ENCODE measurements at regions not wholly inside any gene's neighbourhood (a gene's known extent, or its start where the extent isn't known, plus 50 kb on each side); places are given as distances from the start of the nearest gene placed in this dataset.

DNA sequence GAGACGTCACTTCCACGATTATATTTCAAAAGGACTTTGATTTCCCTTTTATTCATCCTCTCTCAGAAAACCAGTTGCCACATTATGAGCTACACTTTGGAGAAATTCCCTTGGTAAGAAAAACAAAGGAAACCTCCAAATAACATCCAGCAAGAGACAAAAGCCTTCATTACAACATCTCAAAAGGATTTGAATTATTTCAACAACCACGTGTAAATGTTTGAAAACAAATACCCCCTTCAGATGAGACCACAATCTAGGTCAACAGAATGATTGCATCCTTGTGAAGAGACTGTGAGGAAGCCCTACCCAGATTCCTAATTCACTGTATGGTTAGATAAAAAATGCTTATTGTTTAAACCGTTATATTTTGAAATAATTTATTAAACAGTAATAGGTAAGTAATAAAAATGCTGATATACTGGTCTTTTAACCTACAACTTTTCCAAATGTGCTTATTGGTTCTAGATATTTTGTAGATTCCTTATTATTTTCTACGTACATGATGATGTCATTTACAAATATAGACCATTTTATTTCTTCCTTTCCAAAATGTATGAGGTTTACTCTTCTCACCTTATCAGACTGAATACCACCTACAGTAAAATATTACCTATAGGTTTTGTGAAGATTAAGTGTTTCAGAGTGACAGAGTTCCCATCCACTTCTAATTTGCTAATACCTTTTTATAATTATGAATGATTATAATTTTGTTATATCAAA is 922.7 kb upstream of the CHAC2 start:
- Mint-ChIP-seq H3K4me1 (no peaks in the 10 kb centered on the region), H3K27ac (no peak overlapping the region), H3K4me3 (no peak overlapping the region), H3K9me3 (ENCODE audit: low read depth) (peaks cover 8% of the 10 kb centered on the region), H3K27me3 (no peaks in the 10 kb centered on the region), H3K36me3 (no peaks in the 10 kb centered on the region)
- no peak for DNase-seq
- CTCF ChIA-PET: no interaction called here
- no peak for ATAC-seq

DNA sequence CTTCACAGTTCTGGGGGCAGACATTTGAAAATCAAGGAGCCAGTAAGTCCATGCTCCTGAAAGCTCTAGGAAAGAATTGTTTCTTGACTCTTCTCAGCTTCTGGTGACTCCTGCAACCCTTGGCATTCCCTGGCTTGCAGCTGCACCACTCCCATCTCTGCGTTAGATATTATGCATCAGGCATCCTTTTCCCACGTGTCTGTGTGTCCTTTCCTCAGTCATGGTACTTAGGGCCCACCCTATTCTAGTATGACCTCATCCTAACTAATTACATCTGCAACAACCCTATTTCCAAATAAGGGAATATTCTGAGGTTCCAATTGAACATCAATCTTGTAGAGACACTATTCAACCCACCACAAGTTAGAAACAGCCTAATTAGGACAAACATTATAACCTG is 931.7 kb upstream of the CHAC2 start:
- Mint-ChIP-seq H3K4me3 (no peak overlapping the region), H3K27ac (no peak overlapping the region), H3K9me3 (ENCODE audit: low read depth) (peaks cover 2% of the 10 kb centered on the region), H3K27me3 (no peaks in the 10 kb centered on the region), H3K36me3 (no peaks in the 10 kb centered on the region), H3K4me1 (no peaks in the 10 kb centered on the region)
- no peak for DNase-seq
- CTCF ChIA-PET: no interaction called here
- ATAC-seq: no peak

DNA sequence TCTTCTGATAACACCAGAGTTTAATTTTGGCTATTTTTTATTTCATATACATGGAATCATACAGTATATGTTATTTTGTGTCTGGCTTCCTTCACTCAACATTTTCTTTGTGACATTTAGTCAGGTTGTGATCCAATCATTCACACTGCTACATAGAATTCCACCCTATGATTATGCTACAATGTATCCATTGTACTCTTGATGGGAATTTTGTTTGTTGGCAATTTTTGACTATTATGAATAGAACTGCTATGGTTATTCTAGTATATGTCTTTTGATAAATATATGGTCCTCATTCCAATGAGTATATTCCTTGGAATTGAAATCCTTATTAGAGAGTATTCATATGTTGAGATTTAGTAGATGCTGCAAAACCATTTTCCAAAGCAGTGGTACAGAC is 936.4 kb upstream of the CHAC2 start:
- Mint-ChIP-seq H3K36me3 (no peaks in the 10 kb centered on the region), H3K27ac (no peak overlapping the region), H3K9me3 (ENCODE audit: low read depth) (no peaks in the 10 kb centered on the region), H3K4me3 (no peak overlapping the region), H3K27me3 (no peaks in the 10 kb centered on the region), H3K4me1 (no peaks in the 10 kb centered on the region)
- CTCF ChIA-PET: no interaction called here
- DNase-seq (no peak), ATAC-seq (no peak)

DNA sequence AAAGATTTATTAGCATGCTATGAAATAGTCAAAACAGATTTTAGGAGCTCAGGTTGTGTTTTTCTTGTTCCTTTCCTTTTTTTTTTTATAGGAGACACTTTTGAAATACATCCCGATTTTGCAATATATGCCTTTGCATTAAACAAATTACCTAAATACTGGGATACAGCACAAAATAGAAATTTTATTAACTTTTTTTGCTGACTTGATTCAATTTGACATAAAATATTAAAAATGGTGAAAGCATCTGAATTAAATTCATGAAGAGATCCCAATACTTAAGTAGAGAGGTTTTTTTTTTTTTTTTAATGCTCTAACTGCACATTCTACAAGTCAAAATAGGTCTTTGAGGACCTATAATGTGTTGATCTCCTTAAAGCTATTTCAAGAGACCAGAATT is 939.5 kb upstream of the CHAC2 start:
- CTCF ChIA-PET: no interaction called here
- no peak overlapping the region for H3K27ac Mint-ChIP-seq
- DNase-seq (no peak), ATAC-seq (no peak)
- no peaks in the 10 kb centered on the region for H3K27me3 Mint-ChIP-seq
- H3K4me3 Mint-ChIP-seq: no peak overlapping the region
- no peaks in the 10 kb centered on the region for H3K36me3 Mint-ChIP-seq
- H3K9me3 Mint-ChIP-seq (ENCODE audit: low read depth): no peaks in the 10 kb centered on the region
- H3K4me1 Mint-ChIP-seq: no peaks in the 10 kb centered on the region

DNA sequence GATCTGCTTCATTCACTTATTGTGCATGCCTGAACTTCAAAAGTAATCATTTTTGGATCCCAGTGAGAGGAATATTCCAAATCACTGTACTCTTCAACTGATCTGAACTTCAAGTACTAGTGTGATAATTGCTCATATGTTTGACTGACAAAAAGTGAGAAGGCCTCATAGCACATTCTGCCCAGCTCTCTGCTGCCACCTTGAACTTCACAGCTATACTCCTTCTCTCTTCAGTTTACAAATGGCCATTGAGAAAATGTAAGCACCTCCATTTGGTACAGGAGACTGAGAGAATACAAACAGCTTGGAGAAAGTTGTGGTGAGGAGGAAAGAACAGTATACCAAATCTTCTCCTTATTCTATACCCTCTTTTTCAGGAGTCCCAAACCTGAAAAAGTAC is 946.0 kb upstream of the CHAC2 start:
- Mint-ChIP-seq H3K4me1 (no peaks in the 10 kb centered on the region), H3K9me3 (ENCODE audit: low read depth) (peaks cover 2% of the 10 kb centered on the region), H3K27me3 (no peaks in the 10 kb centered on the region), H3K27ac (no peak overlapping the region), H3K4me3 (no peak overlapping the region), H3K36me3 (no peaks in the 10 kb centered on the region)
- CTCF ChIA-PET: no interaction called here
- DNase-seq (no peak), ATAC-seq (no peak)

DNA sequence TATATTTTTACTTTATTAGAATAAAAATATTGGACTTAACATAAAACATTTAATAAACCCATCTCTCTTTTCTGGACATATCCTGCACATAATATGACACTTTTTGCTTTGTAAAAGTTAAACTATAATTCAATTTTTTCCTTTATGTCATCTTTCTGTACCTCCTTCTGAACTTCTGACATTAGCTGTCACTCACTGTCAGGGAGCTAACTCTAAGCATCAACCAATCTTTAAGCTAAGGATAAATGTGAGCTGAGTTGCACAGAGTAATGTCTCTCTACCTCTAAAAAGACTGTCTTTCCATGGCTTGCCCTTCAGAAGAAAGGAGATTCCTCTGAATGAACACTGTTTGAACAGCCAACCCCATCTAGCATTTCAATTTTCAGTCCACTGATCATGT is 948.6 kb upstream of the CHAC2 start:
- DNase-seq (no peak), ATAC-seq (no peak)
- H3K4me3 Mint-ChIP-seq: no peak overlapping the region
- no peaks in the 10 kb centered on the region for H3K4me1 Mint-ChIP-seq
- H3K9me3 Mint-ChIP-seq (ENCODE audit: low read depth): peaks cover 4% of the 10 kb centered on the region
- no peaks in the 10 kb centered on the region for H3K36me3 Mint-ChIP-seq
- CTCF ChIA-PET: no interaction called here
- no peak overlapping the region for H3K27ac Mint-ChIP-seq
- H3K27me3 Mint-ChIP-seq: no peaks in the 10 kb centered on the region

DNA sequence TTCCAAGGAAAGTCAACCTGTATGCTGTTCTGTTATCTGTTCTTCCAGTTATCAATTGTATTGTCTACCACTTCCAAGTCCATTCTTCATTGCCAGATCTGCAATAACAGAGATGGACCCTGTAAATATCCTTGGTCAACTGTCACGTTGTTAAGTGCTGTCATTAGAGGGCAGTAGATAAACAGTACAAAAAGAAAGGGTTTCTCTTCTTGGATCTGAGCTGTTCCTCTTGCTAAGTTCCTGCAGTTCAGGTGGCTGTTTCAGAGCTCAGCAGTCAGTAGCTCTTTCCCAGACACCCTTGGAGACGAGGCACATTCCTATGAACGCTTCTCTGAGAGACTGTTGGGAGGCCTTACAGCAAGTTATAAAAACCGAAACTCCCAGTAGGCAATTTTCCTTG is 957.1 kb upstream of the CHAC2 start:
- CTCF ChIA-PET: no interaction called here
- Mint-ChIP-seq H3K4me3 (no peak overlapping the region), H3K4me1 (no peaks in the 10 kb centered on the region), H3K27me3 (no peaks in the 10 kb centered on the region), H3K36me3 (no peaks in the 10 kb centered on the region), H3K9me3 (ENCODE audit: low read depth) (no peaks in the 10 kb centered on the region), H3K27ac (no peak overlapping the region)
- ATAC-seq (no peak), DNase-seq (no peak)

DNA sequence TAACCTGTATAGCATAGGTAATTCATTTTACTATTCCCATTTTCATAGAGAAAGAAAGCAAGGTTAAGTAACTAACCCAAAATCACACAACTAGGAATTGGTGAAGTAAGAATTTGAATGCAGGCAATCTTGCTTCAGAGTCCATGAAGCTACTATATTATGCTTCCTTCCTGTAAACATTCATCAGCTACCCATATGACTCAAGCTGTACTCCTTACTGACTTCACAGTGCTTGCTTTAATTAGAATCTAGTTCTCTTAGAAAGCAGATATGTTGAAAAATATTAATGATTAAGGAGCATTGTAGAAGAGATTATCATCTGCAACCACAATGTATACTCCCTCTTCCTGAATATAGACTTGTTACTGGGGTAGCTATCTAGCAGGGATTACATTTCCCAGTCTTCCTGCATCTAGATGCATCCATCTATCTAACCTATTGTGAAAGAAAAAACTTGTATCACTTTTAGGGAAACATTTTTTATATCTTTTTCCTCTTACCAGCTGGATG is 961.6 kb upstream of the CHAC2 start:
- no peak overlapping the region for H3K27ac Mint-ChIP-seq
- peaks cover 2% of the 10 kb centered on the region for H3K9me3 Mint-ChIP-seq (ENCODE audit: low read depth)
- no peak for DNase-seq
- H3K4me1 Mint-ChIP-seq: no peaks in the 10 kb centered on the region
- H3K36me3 Mint-ChIP-seq: no peaks in the 10 kb centered on the region
- no peaks in the 10 kb centered on the region for H3K27me3 Mint-ChIP-seq
- no peak for ATAC-seq
- no peak overlapping the region for H3K4me3 Mint-ChIP-seq
- CTCF ChIA-PET: no interaction called here

DNA sequence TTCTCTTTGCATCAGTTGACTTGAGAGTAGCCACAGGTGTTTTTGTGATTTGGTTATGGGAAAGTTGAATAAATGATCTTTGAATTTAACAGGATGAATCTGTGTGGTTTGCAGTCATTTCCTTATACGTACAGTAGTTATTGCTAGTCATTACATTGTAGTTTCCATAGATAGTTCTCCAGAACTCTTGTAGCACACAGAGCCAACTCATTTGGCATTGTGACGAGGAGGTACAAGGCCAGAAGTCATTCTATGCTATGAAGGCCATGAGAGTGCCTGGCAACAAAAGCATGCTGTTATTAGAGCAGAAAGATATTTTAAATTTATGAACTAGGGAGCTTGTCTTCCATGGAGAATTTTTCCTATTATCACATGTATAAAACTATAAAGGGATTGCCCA is 973.0 kb upstream of the CHAC2 start:
- Mint-ChIP-seq H3K36me3 (no peaks in the 10 kb centered on the region), H3K27me3 (no peaks in the 10 kb centered on the region)
- CTCF ChIA-PET: no interaction called here

DNA sequence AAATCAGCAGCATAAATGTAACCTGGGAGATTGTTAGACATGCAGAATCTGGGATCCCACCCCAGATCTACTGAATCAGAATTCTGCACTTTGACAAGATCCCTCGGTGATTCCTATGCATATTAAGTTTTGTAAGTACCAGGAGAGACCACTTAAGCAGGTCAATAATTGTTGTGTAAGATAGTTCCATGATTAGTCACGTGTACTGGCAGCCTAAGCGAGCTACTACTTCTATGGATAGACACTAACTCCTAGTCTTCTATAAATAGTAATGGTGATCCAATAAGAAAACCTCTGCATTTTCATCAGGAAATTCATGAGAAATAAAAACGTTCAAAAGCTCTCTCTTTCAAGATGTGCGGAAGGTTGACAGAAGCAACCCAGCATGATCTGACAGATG is 988.2 kb upstream of the CHAC2 start:
- no peaks in the 10 kb centered on the region for H3K4me1 Mint-ChIP-seq
- peaks cover 4% of the 10 kb centered on the region for H3K9me3 Mint-ChIP-seq (ENCODE audit: low read depth)
- no peak for DNase-seq
- no peak for ATAC-seq
- no peak overlapping the region for H3K4me3 Mint-ChIP-seq
- H3K36me3 Mint-ChIP-seq: no peaks in the 10 kb centered on the region
- CTCF ChIA-PET: no interaction called here
- no peaks in the 10 kb centered on the region for H3K27me3 Mint-ChIP-seq
- H3K27ac Mint-ChIP-seq: no peak overlapping the region

More for the DNA sequence above, 973.0 kb upstream of the CHAC2 start:
- peaks cover 13% of the 10 kb centered on the region for H3K9me3 Mint-ChIP-seq (ENCODE audit: low read depth)
- H3K4me3 Mint-ChIP-seq: no peak overlapping the region
- no peak for DNase-seq
- H3K4me1 Mint-ChIP-seq: no peaks in the 10 kb centered on the region
- H3K27ac Mint-ChIP-seq: no peak overlapping the region
- no peak for ATAC-seq

DNA sequence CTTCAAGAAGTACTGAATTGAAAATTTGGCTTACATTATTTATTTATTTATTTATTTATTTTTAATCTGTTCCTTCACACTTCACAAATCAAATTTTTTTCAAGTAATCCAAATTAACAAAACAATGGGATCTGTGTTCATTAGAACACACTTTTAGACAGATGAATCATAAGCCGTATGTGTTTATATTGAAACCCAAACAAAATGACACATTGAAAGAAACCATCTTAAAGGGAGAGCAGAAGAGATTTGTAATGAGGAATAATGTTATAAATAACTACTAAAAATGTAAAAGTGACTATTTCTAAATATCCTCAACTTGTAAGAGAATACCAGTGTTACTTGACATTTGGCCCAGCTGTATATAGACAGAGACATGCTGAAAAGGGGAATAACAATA is 991.0 kb upstream of the CHAC2 start:
- H3K27ac Mint-ChIP-seq: no peak overlapping the region

DNA sequence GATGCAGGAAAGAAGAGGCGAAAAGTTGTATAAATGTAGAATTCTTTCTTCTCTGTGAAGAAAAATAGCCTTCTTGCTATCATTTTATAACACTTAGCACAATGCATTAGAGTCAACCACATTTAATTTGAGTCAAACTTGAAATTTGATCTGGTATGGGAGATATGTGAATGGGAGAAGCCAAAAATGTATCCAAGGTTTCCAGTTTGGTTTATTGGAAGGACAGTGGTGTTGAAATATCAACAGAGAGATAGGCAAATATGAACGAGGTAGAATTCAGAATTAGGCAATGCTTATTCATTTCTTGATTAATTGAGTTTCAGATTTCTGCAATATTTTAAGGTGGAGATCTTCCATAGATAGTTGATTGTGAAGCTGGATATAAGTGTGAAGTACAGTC is 991.9 kb upstream of the CHAC2 start:
- no peak for DNase-seq
- Mint-ChIP-seq H3K9me3 (ENCODE audit: low read depth) (peaks cover 8% of the 10 kb centered on the region), H3K27me3 (no peaks in the 10 kb centered on the region), H3K27ac (no peak overlapping the region), H3K4me3 (no peak overlapping the region), H3K4me1 (no peaks in the 10 kb centered on the region), H3K36me3 (peaks cover 1% of the 10 kb centered on the region)
- ATAC-seq: no peak
- CTCF ChIA-PET: no interaction called here

More for the DNA sequence above, 991.0 kb upstream of the CHAC2 start:
- CTCF ChIA-PET: no interaction called here
- no peaks in the 10 kb centered on the region for H3K4me1 Mint-ChIP-seq
- no peaks in the 10 kb centered on the region for H3K27me3 Mint-ChIP-seq
- ATAC-seq (no peak), DNase-seq (no peak)
- no peak overlapping the region for H3K4me3 Mint-ChIP-seq
- H3K9me3 Mint-ChIP-seq (ENCODE audit: low read depth): peaks cover 5% of the 10 kb centered on the region
- peaks cover 1% of the 10 kb centered on the region for H3K36me3 Mint-ChIP-seq

DNA sequence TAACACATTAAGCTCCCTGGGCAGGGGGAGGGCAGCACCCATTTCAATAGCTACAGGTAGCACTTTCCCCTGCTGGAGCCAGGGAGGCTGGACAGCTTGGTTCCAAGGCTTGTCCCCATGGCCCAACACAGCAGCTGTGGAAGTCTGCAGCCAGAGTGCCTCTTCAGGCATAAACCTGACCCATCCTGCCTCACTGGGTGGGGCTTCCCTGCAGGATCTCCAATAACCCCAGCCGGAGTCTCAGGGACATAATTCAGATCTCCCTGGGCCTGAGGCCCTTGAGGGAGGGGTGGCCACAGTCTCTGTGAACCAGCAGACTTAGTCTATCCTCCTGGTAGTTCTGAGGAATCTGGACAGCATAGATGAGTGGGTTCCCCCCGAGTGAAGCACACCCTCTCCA is 1001.9 kb upstream of the CHAC2 start:
- Mint-ChIP-seq H3K36me3 (no peaks in the 10 kb centered on the region), H3K9me3 (ENCODE audit: low read depth) (peaks cover 10% of the 10 kb centered on the region), H3K27me3 (no peaks in the 10 kb centered on the region), H3K4me3 (no peak overlapping the region), H3K4me1 (no peaks in the 10 kb centered on the region), H3K27ac (no peak overlapping the region)
- DNase-seq (no peak), ATAC-seq (no peak)
- CTCF ChIA-PET: no interaction called here

DNA sequence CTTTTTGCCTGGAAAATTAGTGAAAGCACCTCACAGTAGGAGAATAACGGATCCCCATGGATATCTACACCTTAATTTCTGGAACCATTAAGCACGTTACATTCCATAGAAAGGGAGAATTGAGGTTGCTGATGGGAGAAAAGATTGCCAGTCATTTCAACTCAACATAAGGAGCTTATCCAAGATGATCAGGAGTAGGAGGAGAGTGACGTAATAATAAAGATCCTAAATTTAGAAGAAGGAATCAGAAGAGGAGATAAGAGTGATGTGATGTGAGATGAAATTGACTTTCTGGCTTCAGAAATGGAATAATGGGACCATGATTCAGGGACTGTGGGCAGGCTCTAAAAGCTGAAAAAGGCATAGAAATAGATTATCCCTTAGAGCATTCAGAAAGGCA is 1017.8 kb upstream of the CHAC2 start:
- CTCF ChIA-PET: no interaction called here

DNA sequence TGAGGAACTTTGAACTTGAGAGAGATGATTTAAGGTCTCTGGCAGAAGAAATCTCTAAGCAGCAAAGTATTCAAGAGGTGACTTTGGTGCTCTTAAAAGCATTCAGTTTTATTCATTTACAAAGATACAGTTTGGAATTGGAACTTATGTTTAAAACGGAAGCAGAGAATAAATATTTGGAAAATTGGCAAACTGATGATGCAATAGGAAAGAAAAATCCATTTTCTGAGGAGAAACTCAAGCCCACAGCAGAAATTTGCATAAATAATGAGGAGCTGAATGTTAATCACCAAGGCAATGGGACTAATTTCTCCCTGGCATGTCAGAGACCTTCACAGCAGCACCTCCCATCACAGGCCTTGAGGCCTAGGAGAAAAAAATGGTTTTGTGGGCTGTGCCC is 1022.5 kb upstream of the CHAC2 start:
- Mint-ChIP-seq H3K27me3 (no peaks in the 10 kb centered on the region), H3K4me3 (no peak overlapping the region), H3K27ac (no peak overlapping the region), H3K4me1 (no peaks in the 10 kb centered on the region), H3K36me3 (no peaks in the 10 kb centered on the region), H3K9me3 (ENCODE audit: low read depth) (peaks cover 2% of the 10 kb centered on the region)
- CTCF ChIA-PET: no interaction called here
- no peak for DNase-seq
- no peak for ATAC-seq

More for the DNA sequence above, 1017.8 kb upstream of the CHAC2 start:
- Mint-ChIP-seq H3K27me3 (no peaks in the 10 kb centered on the region), H3K27ac (no peak overlapping the region), H3K4me1 (no peaks in the 10 kb centered on the region), H3K4me3 (no peak overlapping the region), H3K9me3 (ENCODE audit: low read depth) (no peaks in the 10 kb centered on the region), H3K36me3 (no peaks in the 10 kb centered on the region)
- ATAC-seq (no peak), DNase-seq (no peak)
